ENCODE measurements at regions not wholly inside any gene's neighbourhood (a gene's known extent, or its start where the extent isn't known, plus 50 kb on each side); places are given as distances from the start of the nearest gene placed in this dataset.

DNA sequence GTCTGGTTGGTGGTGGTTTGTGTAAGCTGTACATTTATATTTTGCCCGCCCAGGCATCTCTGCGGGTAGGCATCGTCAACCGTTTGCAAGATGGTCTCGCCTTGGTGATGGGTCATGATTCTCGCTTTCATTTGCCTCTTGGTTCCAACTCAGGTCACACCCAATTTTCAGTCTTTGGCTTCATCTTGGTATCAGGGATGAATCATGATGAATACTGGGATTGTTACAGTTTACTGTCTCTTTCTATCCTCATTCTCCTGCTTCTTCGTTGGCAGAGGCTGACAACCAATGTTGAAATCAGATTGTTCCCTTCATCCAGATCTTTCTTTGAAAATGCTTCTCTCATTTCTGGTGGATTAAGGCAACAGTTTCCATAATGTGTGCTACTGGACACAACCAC lies 129.7 kb upstream of the KAZN start:
- TF ChIP-seq POLR2AphosphoS5 (IDR thresholded peaks at IDR 0.05; ENCODE audit: low read depth), result no peak
- no peak for TF ChIP-seq CTCF (IDR thresholded peaks at IDR 0.05; ENCODE audit: insufficient read depth, low read length)
- TF ChIP-seq REST (IDR thresholded peaks at IDR 0.05; ENCODE audit: insufficient replicate concordance, low read depth), result no peak
- TF ChIP-seq SPI1 (IDR thresholded peaks at IDR 0.05; ENCODE audit: borderline replicate concordance, low read depth), result no peak
- no peak for TF ChIP-seq GABPA (IDR thresholded peaks at IDR 0.05; ENCODE audit: low read depth)
- H3K27ac ChIP-seq (replicated peaks), result no peak overlapping the region
- DNase-seq (ENCODE audit: low read depth in 1 of 2, low spot score in 1 of 2), result no peak
- H3K27me3 ChIP-seq (ENCODE audit: insufficient read depth, poor library complexity, severe bottlenecking), result no peaks in the 10 kb centered on the region
- H3K4me3 ChIP-seq (replicated peaks; ENCODE audit: insufficient read depth, low read length), result no peak overlapping the region

GRCh38 chr1:14470802-14471201 lies 127.7 kb upstream of the KAZN start:
- no peak for DNase-seq (ENCODE audit: low read depth in 1 of 2, low spot score in 1 of 2)
- H3K27ac ChIP-seq (replicated peaks), result no peak overlapping the region
- H3K27me3 ChIP-seq (ENCODE audit: insufficient read depth, poor library complexity, severe bottlenecking), result no peaks in the 10 kb centered on the region
- no peak overlapping the region for H3K4me3 ChIP-seq (replicated peaks; ENCODE audit: insufficient read depth, low read length)
- no peak for TF ChIP-seq REST (IDR thresholded peaks at IDR 0.05; ENCODE audit: insufficient replicate concordance, low read depth)

DNA sequence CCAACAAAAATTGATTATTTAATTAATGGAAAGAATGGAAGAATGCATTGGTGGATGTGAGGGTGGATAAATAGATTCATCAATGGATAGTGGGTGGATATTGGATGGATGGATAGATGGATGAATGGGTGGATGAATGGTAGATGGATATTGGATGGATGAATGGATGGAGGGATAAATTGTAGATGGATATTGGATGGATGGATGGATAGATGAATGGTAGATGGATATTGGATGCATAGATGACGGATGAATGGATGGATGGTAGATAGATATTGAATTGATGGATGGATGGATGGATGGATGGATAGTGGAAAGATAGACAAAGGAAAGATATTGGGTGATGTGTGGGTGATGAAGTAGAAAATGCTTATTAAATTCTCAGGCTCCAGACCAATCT lies 123.6 kb upstream of the KAZN start:
- Histone ChIP-seq H3K4me3 (replicated peaks; ENCODE audit: insufficient read depth, low read length) (no peak overlapping the region), H3K27ac (replicated peaks) (no peak overlapping the region), H3K27me3 (ENCODE audit: insufficient read depth, poor library complexity, severe bottlenecking) (no peaks in the 10 kb centered on the region)
- DNase-seq (ENCODE audit: low read depth in 1 of 2, low spot score in 1 of 2), result no peak
- no peak for TF ChIP-seq SPI1 (IDR thresholded peaks at IDR 0.05; ENCODE audit: borderline replicate concordance, low read depth)

DNA sequence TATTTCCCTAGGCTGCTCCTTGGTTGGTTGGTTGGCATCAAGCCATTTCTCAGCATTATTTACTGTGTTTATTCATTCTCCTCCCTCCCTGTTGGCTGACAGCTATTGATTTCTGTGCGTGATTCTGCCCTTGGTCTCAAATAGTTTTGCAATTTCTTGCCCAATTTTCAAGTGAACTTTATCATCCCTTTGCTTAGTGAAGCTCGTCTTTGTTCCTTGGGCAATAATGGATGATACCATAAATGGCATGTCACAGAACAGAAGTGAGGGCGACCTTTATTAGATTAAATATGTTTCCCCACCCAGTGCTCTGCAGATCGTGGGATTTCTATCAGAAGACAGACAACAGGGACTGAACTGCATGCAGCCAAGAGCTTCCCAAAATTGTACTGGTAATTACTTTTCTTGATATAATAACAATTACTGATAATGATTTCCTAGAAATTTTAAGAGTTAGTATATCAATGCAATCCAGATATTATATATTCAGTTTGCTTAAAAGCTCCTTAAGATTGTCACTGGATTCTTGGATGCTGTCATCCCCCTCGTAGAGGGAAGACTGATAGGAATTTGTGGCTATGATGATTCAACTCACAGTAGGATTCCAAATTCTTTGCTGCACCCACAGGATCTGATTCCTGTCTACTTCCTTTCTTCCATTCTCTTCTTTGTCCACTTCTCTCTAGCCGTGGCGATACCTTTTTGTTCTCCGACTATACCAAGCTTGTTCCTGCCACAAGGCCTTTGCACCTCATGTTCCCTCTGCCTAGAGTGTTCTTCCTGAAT lies 122.1 kb upstream of the KAZN start:
- no peak overlapping the region for H3K4me3 ChIP-seq (replicated peaks; ENCODE audit: insufficient read depth, low read length)
- TF ChIP-seq CTCF (IDR thresholded peaks at IDR 0.05; ENCODE audit: insufficient read depth, low read length) (no peak), SPI1 (IDR thresholded peaks at IDR 0.05; ENCODE audit: borderline replicate concordance, low read depth) (no peak), POLR2AphosphoS5 (IDR thresholded peaks at IDR 0.05; ENCODE audit: low read depth) (no peak)
- no peak overlapping the region for H3K27ac ChIP-seq (replicated peaks)
- DNase-seq (ENCODE audit: low read depth in 1 of 2, low spot score in 1 of 2), result no peak
- H3K27me3 ChIP-seq (ENCODE audit: insufficient read depth, poor library complexity, severe bottlenecking), result no peaks in the 10 kb centered on the region

DNA sequence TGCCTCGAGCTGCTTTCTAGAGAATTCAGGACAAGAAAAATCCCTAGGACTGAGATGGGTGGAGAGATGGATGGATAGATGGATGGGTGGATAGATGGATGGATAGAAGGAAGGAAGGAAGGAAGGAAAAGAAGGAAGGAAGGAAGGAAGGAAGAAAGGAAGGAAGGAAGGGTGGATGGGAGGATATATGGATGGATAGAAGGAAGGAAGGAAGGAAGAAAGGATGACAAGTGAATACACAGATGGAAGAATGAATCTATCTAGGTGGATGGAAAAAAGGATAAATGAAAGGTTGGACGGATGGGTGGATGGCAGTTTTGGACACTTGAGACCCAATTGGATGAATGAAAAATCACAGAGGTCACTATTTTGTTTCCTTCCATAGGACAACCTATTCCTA lies 120.4 kb upstream of the KAZN start:
- DNase-seq (ENCODE audit: low read depth in 1 of 2, low spot score in 1 of 2), result no peak
- TF ChIP-seq GABPA (IDR thresholded peaks at IDR 0.05; ENCODE audit: low read depth) (no peak), CTCF (IDR thresholded peaks at IDR 0.05; ENCODE audit: insufficient read depth, low read length) (no peak), REST (IDR thresholded peaks at IDR 0.05; ENCODE audit: insufficient replicate concordance, low read depth) (no peak), POLR2AphosphoS5 (IDR thresholded peaks at IDR 0.05; ENCODE audit: low read depth) (no peak), SPI1 (IDR thresholded peaks at IDR 0.05; ENCODE audit: borderline replicate concordance, low read depth) (no peak)
- Histone ChIP-seq H3K4me3 (replicated peaks; ENCODE audit: insufficient read depth, low read length) (no peak overlapping the region), H3K27me3 (ENCODE audit: insufficient read depth, poor library complexity, severe bottlenecking) (no peaks in the 10 kb centered on the region), H3K27ac (replicated peaks) (no peak overlapping the region)
